Lower lobe of right lung (tissue), 2 donors: ENCODE measurements at regions not wholly inside any gene's neighbourhood (a gene's known extent, or its start where the extent isn't known, plus 50 kb on each side); places are given as distances from the start of the nearest gene placed in this dataset.

Experiments
- ATAC-seq, 2 donors: fragments of 200-7000 bp; cut with Tn5 transposase; one replicate each; pipeline ENCODE4 v1.9.1; 2020 to 2022; ENCODE audit warnings: mild to moderate bottlenecking in 2 of 2, moderate library complexity in 2 of 2
- DNase-seq: peaks from one replicate; pipeline ENCODE4 v3.0.0-alpha.2; 2020
- H3K27ac ChIP-seq: fragments of 200-600 bp; one replicate; pipeline ENCODE4 v1.8.0; 2022
- H3K27me3 ChIP-seq: fragments of 200-600 bp; one replicate; pipeline ENCODE4 v1.8.0; 2022; ENCODE audit warnings: low read depth
- H3K36me3 ChIP-seq: fragments of 200-600 bp; one replicate; pipeline ENCODE4 v1.8.0; 2022; ENCODE audit warnings: mild to moderate bottlenecking
- H3K4me1 ChIP-seq: fragments of 200-600 bp; one replicate; pipeline ENCODE4 v1.8.0; 2022
- H3K4me3 ChIP-seq: fragments of 200-600 bp; one replicate; pipeline ENCODE4 v1.8.0; 2022; ENCODE audit warnings: mild to moderate bottlenecking
- H3K9me3 ChIP-seq: fragments of 200-600 bp; one replicate; pipeline ENCODE4 v1.8.0; 2022
- intact Hi-C: fragments of 100-400 bp; cut with DNase I; formaldehyde crosslinking; loops from one replicate; pipeline ENCODE4 v1.11.0; 2022
- TF ChIP-seq, protein P1 (sequence below): fragments of 200-600 bp; IDR thresholded peaks from one replicate; pipeline ENCODE4 v1.8.0; 2022; ENCODE audit warnings: antibody characterized with exemption, mild to moderate bottlenecking
- donor health status: DM: no; HTN: yes; CAD: no; lungs with severe emphysema.

DNA sequence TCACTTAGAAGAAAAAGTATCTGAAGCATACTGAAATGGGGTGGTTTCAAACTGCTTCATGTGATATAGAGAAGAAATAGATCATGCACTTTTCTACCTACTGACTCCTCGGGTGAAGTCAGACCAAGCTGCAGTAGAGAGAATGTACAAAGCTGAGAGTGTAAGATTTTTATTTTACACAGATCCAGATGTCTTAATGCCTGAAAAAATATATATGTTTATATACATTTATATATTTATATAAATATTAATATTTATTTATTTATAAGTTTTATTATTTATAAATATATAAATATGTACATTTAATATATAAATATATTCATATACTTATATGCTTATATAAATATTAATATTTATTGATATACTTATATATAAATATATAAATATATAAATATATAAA lies 171.9 kb upstream of the SPOCK3 start:
- H3K36me3 ChIP-seq = no peaks in the 10 kb centered on the region
- no peaks in the 10 kb centered on the region for H3K4me1 ChIP-seq
- intact Hi-C loops = no loop called here
- no peak overlapping the region for H3K27ac ChIP-seq
- H3K4me3 ChIP-seq = no peak overlapping the region
- ATAC-seq = no peak
- no peaks in the 10 kb centered on the region for H3K27me3 ChIP-seq
- DNase-seq = no peak
- TF ChIP-seq, protein P1, sequence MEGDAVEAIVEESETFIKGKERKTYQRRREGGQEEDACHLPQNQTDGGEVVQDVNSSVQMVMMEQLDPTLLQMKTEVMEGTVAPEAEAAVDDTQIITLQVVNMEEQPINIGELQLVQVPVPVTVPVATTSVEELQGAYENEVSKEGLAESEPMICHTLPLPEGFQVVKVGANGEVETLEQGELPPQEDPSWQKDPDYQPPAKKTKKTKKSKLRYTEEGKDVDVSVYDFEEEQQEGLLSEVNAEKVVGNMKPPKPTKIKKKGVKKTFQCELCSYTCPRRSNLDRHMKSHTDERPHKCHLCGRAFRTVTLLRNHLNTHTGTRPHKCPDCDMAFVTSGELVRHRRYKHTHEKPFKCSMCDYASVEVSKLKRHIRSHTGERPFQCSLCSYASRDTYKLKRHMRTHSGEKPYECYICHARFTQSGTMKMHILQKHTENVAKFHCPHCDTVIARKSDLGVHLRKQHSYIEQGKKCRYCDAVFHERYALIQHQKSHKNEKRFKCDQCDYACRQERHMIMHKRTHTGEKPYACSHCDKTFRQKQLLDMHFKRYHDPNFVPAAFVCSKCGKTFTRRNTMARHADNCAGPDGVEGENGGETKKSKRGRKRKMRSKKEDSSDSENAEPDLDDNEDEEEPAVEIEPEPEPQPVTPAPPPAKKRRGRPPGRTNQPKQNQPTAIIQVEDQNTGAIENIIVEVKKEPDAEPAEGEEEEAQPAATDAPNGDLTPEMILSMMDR = no peak
- H3K9me3 ChIP-seq = no peaks in the 10 kb centered on the region

DNA sequence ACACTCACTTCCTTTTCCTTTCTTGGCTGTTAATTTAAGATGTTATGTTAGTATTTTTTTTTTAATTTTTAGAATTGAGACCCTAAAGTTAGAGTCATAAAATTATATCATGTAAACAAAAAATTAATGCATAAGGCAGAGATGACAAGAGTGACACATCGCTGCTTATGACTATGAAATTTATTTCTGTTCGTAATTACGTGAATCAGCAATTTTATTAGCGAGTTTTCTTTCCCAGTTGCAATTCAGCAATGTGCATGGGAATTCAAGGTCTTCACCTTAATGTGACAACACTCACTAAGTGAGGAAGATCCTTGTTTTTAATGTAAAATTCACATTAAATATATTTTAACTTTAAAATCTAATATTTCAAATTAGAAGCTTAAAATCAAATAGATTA lies 181.2 kb upstream of the SPOCK3 start:
- Histone ChIP-seq H3K27ac (no peak overlapping the region), H3K36me3 (no peaks in the 10 kb centered on the region), H3K27me3 (no peaks in the 10 kb centered on the region), H3K4me1 (no peaks in the 10 kb centered on the region), H3K4me3 (no peak overlapping the region), H3K9me3 (no peaks in the 10 kb centered on the region)
- DNase-seq = no peak
- no peak for ATAC-seq
- TF ChIP-seq, protein P1 = no peak
- intact Hi-C loops = no loop called here

DNA sequence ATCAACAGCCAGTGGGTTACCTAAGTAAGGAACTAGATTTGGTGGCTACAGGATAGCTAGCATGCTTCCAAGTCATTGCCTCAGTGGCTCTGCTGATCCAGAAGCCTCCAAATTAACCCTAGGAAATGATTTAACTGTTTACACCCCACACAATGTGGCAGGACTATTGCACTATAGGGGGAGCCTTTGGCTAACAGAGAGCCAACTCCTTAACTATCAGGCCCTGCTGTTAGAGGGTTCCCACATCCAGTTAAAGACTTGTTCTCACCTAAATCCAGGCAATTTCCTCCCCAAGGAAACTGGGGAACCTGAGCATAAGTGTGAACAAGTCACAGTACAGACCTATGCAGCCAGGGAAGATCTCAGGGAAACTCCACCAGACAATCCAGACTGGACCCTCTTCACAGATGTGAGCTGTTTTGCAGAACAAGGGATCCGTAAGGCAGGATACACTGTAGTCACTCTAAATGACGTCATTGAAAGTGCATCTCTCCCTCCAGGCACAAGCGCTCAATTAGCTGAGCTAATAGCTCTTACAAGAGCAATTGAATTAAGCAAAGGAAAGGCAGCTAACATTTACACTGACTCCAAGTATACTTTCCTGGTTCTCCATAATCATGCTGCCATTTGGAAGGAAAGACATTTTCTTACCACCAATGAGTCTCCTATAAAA lies 185.3 kb upstream of the SPOCK3 start:
- Histone ChIP-seq H3K4me3 (no peak overlapping the region), H3K36me3 (no peaks in the 10 kb centered on the region), H3K27ac (no peak overlapping the region), H3K9me3 (no peaks in the 10 kb centered on the region), H3K4me1 (no peaks in the 10 kb centered on the region), H3K27me3 (no peaks in the 10 kb centered on the region)
- TF ChIP-seq, protein P1 = no peak
- intact Hi-C loops = no loop called here
- ATAC-seq (no peak), DNase-seq (no peak)

DNA sequence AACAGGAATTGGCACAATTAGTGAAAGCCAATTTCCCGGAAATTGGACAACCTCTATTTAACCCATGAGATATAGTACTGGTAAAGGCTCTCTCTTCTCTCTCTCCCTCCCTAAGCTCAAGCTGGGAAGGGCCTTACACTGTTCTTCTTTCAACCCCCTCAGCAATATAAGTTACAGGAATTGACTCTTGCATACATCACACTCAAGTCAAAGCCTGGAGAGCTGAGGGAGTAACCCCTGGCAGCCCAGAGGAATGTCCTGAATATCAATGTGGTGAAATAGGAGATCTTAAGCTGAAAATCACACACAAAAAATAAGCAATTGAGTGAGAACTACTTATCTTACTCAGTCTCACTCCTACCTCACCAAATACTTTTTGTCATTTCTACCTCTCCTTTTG lies 186.9 kb upstream of the SPOCK3 start:
- TF ChIP-seq, protein P1 = no peak
- no peaks in the 10 kb centered on the region for H3K27me3 ChIP-seq
- H3K36me3 ChIP-seq = no peaks in the 10 kb centered on the region
- intact Hi-C loops = no loop called here
- no peak overlapping the region for H3K27ac ChIP-seq
- ATAC-seq = no peak
- H3K4me1 ChIP-seq = no peaks in the 10 kb centered on the region
- H3K4me3 ChIP-seq = no peak overlapping the region
- H3K9me3 ChIP-seq = no peaks in the 10 kb centered on the region
- no peak for DNase-seq

DNA sequence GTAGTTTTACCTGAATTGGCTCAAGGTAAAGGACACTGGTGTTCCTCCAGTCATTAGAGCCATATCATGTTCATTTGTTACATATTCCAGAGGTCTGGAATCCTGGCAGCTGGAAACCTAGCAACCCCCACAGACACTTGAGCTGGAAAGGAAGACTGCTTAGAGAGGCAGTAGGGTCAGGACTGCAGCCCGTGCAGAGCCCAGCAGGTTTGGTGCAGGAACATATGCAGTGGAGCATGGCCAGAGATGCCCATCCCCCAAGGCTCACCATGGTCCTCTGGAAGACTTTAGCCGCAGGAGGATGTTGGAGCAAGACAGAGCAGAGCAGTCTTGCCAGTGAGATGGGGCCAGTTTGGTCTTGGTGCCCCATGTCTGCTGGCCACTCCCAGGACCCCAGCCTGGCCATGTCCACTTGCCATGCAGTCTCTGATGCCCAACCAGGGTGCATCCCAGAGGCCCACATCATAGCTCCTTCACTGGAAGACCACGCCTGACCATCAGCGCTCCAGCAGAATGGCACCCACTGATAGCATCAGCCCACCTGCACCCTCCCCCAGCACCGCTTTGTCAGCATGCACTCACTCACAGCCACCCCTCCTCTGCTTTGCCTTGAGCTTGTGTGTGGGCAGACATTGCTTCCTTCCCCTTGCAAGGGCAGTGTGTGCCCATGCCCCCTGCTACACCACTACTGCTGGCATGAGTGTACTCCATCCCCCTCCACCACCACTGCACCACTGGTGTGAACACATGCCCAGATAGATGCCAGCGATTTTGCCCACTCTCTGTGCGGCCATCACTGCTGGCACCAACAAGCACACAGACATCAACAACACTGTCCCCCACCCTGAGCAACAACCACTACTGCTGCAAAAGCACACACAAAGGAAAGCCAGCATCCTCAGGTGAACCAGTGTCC lies 190.3 kb upstream of the SPOCK3 start:
- no peak overlapping the region for H3K4me3 ChIP-seq
- H3K27ac ChIP-seq = no peak overlapping the region
- no peaks in the 10 kb centered on the region for H3K36me3 ChIP-seq
- H3K9me3 ChIP-seq = no peaks in the 10 kb centered on the region
- H3K27me3 ChIP-seq = no peaks in the 10 kb centered on the region
- ATAC-seq (peak in 1 of 2 donors; percentile 51), DNase-seq (peak; percentile 34)
- H3K4me1 ChIP-seq = no peaks in the 10 kb centered on the region
- TF ChIP-seq, protein P1 = no peak
- intact Hi-C loops = no loop called here
